ACHN (cell line): ENCODE measurements at regions not wholly inside any gene's neighbourhood (a gene's known extent, or its start where the extent isn't known, plus 50 kb on each side); places are given as distances from the start of the nearest gene placed in this dataset.
"Not testable (repeated sequence)": the region's sequence is repeated elsewhere in the genome, so short reads cannot be mapped to it uniquely, and the experiment has no call there.

ENCODE experiments used
- DNase-seq: peaks from one replicate; pipeline ENCODE4 v3.0.0-alpha.2; 2015
- in situ Hi-C: cut with HindIII; loops from 2 replicates; pipeline ENCODE4 v1.10.0; 2017; ENCODE audit warnings: low sequenced_read_pairs, low pct_ligation_motif_present, low pct_unique_long_range_greater_than_20kb

- DNase-seq: no peak
- in situ Hi-C loops: no loop called here
Measured at GRCh38 chr19:27889156-27889555, 1323.8 kb downstream of the UQCRFS1 start.

- no peak for DNase-seq
- in situ Hi-C loops: no loop called here
Measured at GRCh38 chr19:27887946-27888345, 1325.0 kb downstream of the UQCRFS1 start.

GRCh38 chr19:27885359-27885758 lies 1327.6 kb downstream of the UQCRFS1 start:
- no peak for DNase-seq
- in situ Hi-C loops: no loop called here

- DNase-seq: no peak
- in situ Hi-C loops: no loop called here
Measured at GRCh38 chr19:27884376-27884775, 1328.6 kb downstream of the UQCRFS1 start.

- in situ Hi-C loops: no loop called here
- no peak for DNase-seq
Measured at GRCh38 chr19:27881213-27881612, 1331.7 kb downstream of the UQCRFS1 start.

- no peak for DNase-seq
- in situ Hi-C loops: no loop called here
Measured at GRCh38 chr19:27876976-27877512, 1335.9 kb downstream of the UQCRFS1 start.

GRCh38 chr19:27876489-27876888 lies 1336.5 kb downstream of the UQCRFS1 start:
- in situ Hi-C loops: no loop called here

GRCh38 chr19:27872370-27872769 lies 1340.6 kb downstream of the UQCRFS1 start:
- DNase-seq: no peak
- in situ Hi-C loops: no loop called here

More at GRCh38 chr19:27876489-27876888, 1336.5 kb downstream of the UQCRFS1 start:
- DNase-seq: no peak

GRCh38 chr19:27870293-27870692 lies 1342.7 kb downstream of the UQCRFS1 start:
- DNase-seq: no peak
- in situ Hi-C loops: no loop called here

GRCh38 chr19:27868007-27868406 lies 1344.9 kb downstream of the UQCRFS1 start:
- in situ Hi-C loops: no loop called here
- no peak for DNase-seq

- DNase-seq: no peak
Measured at GRCh38 chr19:27865927-27866777, 1346.8 kb downstream of the UQCRFS1 start.

GRCh38 chr19:27861411-27861975 lies 1351.5 kb downstream of the UQCRFS1 start:
- in situ Hi-C loops: no loop called here
- DNase-seq: no peak

More at GRCh38 chr19:27865927-27866777, 1346.8 kb downstream of the UQCRFS1 start:
- in situ Hi-C loops: no loop called here

- DNase-seq: no peak
- in situ Hi-C loops: no loop called here
Measured at GRCh38 chr19:27860309-27860934, 1352.5 kb downstream of the UQCRFS1 start.

- in situ Hi-C loops: no loop called here
- no peak for DNase-seq
Measured at GRCh38 chr19:27859689-27860088, 1353.3 kb downstream of the UQCRFS1 start.

- DNase-seq: no peak
- in situ Hi-C loops: no loop called here
Measured at GRCh38 chr19:27858981-27859581, 1353.9 kb downstream of the UQCRFS1 start.

- in situ Hi-C loops, DNase-seq: not testable (repeated sequence)
Measured at GRCh38 chr19:27852931-27853330, 1360.0 kb downstream of the UQCRFS1 start.

GRCh38 chr19:27851543-27852060 lies 1361.3 kb downstream of the UQCRFS1 start:
- in situ Hi-C loops: no loop called here
- no peak for DNase-seq

GRCh38 chr19:27851002-27851481 lies 1361.9 kb downstream of the UQCRFS1 start:
- in situ Hi-C loops: no loop called here
- DNase-seq: no peak

GRCh38 chr19:27846944-27847343 lies 1366.0 kb downstream of the UQCRFS1 start:
- in situ Hi-C loops: no loop called here
- DNase-seq: no peak
